GM18499 (cell line): ENCODE measurements at regions not wholly inside any gene's neighbourhood (a gene's known extent, or its start where the extent isn't known, plus 50 kb on each side); places are given as distances from the start of the nearest gene placed in this dataset.

ENCODE experiments used
- ATAC-seq: cut with Tn5 transposase; IDR thresholded peaks from one replicate; pipeline ENCODE4 v1.9.1; 2021; ENCODE audit warnings: moderate number of reproducible peaks; ENCODE audit not compliant: insufficient read depth, unreplicated experiment

- no peak for ATAC-seq
Observed at GRCh38 chr20:22027423-22027822, 322.0 kb downstream of the PAX1 start.

- no peak for ATAC-seq
Observed at GRCh38 chr20:22020201-22020600, 314.7 kb downstream of the PAX1 start.

DNA sequence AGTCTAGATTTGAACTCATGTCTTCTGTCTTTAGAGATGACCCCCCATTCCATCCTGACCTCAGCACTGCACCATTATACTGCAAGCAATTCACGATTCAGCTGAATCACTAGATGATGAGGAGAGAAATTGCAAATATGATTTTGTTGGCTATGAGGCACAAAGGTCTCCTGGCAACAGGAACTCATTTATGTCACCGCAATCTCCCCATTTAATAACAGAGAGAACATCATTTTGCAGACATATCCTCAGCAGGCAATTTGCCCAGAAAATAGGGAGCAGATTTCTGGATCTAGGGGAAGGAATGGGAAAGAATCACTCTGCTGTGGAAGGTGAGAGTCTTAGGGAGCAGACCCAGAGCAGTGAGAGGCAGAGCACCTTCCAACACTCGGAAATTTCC lies 303.0 kb downstream of the PAX1 start:
- ATAC-seq: no peak

DNA sequence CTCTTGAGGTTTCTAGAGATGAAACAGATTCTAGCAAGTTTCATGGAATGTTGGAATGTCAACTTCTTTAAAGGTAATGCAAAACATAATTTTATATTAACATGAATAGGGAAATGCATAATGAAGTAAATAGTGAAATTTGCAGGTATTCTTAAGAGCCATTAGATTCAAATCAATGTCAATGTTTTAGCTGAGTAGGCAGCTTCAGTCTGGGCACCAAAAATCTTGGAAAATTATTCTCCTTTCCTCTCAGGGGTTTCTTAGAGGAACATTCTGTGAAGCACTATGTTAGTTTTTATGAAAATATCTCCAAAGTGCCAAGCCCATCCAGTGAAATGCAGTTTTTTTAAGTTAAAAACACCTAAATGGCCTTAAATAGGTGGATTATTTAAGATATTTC lies 300.8 kb downstream of the PAX1 start:
- ATAC-seq: no peak

DNA sequence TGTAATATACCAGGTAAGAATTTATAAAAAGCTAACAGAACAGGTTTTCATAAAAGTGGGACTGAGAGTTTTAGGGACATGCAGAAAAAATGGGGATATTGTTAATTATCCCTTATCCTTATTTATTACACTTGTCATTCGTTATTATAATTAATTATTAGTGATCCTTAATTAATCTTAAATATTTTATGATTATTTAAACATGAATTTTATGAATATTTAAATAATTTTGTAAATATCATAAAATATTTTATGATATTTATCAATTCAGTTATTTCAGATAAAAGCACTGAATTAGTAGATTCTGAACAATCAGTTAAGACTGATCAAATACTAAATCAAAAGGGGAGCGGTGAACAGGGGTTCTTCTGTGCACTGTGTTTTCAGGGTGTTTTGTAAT lies 300.1 kb downstream of the PAX1 start:
- no peak for ATAC-seq

DNA sequence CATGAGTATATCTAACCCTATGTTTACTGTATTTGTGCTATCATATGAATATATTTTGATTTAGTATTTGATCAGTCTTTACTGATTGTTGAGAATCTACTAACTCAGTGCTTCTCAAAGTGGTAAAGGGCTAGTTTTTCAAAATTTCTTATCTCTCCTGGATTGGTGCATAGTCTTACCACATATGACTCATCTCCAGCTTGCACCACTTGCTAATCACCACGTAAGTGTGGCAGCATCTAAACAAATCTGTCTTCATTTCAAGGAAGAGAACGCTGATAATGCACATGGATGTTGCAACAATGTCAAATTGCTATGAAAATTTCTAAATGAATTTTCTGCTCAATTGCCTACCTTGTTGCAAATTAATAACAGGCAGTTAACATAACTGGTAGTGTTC lies 299.5 kb downstream of the PAX1 start:
- ATAC-seq: no peak

DNA sequence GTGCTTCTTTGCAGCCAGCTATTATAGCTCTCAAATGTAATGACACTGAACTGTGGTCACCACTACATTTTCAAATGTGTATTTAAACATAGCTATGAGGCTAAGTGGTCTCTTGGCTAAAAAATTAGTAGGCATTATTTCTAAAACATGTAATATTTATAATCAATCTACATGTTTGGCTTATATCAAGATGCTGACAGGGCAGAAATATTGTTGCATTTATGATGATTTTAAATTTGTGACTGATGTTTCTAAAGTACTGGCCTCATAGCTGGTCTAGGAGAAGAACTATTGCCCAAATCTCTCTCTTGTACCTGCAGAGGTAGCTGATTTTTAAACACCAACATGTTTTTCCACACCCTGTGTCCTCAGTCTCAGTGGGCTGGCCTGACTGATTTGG lies 298.2 kb downstream of the PAX1 start:
- no peak for ATAC-seq

DNA sequence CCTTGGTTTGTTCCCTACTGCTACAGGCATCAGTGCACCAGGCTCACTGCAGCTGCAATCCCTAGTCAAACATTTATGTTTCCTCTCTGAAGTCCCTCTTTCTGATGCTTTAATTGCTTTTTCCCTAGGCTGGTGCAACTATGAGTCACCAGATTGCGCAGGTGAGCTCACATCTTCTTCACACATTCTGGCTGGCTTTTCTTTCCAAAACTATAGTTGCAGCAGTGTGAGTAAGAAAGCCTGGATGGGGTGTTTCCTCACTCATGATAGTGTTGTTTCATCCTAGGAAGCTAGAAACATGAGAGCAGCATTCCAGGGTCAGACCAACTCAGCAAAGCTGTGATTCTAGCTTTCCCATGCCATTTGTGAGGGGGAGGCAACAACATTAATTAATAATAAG lies 296.4 kb downstream of the PAX1 start:
- no peak for ATAC-seq

DNA sequence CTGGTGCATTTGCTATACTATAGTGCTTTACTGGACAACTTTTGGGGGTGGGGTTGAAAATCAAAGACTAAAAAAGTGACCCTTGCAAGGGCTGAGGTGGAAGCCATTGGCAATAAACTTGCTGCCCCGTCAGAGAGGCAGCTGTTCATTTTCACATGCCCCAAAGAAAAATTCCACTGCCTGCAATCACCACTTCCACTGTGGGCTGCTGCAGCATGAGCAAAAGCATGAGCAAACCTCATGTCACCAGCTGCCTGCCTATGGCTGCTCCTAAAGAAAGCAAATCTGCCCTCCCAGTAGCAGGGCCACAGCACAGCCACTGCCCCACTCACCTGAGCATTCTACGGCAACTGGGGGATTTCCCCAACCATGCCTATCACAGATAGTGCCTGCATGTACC lies 290.0 kb downstream of the PAX1 start:
- no peak for ATAC-seq

GRCh38 chr20:21994203-21994602 lies 288.7 kb downstream of the PAX1 start:
- ATAC-seq: no peak

GRCh38 chr20:21982559-21982958 lies 277.1 kb downstream of the PAX1 start:
- ATAC-seq: no peak

GRCh38 chr20:21981597-21982344 lies 276.3 kb downstream of the PAX1 start:
- ATAC-seq: no peak

DNA sequence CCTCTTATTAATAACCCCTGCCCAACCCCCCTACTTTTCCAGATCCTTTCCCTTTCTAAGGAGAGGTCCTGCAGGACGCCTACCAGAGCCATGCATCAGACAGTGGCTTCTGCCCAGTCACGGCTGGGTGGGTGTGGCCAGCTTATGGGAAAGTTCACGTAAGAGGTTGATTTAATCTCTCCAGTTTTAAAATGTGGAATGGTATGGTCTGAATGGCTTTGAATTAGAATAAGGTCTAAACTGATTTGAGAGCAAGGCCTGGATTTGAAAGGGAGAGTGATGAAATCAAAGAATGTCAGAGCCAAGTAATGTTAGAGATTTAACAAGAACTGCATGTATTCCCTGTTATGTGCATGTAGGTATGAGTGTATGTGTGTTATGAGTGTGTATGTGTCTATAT lies 275.7 kb downstream of the PAX1 start:
- ATAC-seq: no peak

GRCh38 chr20:21971436-21971835 lies 266.0 kb downstream of the PAX1 start:
- ATAC-seq: no peak

- ATAC-seq: no peak
Observed at GRCh38 chr20:21968486-21968885, 263.0 kb downstream of the PAX1 start.

GRCh38 chr20:21967481-21967880 lies 262.0 kb downstream of the PAX1 start:
- no peak for ATAC-seq

DNA sequence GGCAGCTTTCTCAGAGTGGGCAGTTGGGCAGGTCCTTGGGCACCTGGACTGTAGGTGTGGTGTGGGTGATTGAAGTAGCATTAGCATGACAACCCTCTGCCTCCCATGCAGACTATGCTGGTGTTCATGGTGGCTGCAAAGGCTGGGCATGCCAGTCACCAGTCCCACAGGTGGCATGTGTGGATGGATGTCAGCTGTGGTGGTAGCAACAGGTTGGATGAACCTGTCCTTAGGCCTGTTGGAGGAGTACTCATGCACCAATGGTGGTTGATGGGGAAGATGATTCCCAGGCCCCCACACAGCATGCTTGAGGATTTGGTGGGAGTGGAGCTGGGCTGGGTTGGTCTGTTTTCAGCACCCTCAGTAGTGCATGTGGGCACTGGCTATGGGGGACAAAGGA lies 251.1 kb downstream of the PAX1 start:
- no peak for ATAC-seq

DNA sequence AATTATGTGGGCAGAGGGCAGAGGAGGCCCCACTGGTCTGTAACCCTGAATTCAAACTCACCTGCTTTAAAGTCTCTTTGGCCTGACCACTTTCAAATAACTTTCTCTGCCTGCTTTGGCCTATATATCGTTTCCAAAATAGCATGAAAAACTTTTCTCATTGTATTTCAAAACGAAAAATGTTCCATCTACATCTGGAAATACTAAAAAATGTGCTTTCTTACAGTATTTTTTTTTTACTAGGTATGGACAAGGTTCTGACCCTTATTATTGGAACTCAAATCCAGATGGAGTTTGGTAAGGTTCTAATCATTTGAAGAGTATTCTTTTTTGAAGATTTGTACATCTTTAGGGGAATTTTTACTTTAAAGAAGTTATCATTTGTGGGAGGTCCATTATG lies 241.9 kb downstream of the PAX1 start:
- ATAC-seq: no peak

DNA sequence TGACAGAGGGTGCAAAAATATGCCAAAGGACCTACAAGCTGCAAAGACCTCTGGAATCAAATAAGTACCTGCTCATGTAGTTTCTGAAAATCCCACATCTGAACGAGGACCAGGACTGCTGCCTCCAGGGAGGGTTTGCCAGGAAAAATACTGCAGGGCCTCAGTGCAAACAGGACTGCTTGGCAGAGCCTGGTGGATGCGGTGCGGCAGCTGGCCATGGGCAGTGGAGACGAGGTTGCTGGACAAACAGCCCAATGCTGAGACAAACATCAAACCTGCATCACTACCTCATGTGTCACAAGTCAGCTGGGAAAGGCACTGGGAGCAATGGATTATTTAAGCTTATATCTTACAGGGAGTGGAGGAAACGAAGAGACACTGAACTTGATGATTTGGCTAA lies 238.8 kb downstream of the PAX1 start:
- ATAC-seq: no peak

- no peak for ATAC-seq
Observed at GRCh38 chr20:21941941-21942805, 236.7 kb downstream of the PAX1 start.

GRCh38 chr20:21936720-21937380 lies 231.4 kb downstream of the PAX1 start:
- ATAC-seq: no peak
